Body of pancreas (tissue), 4 donors: ENCODE measurements at regions not wholly inside any gene's neighbourhood (a gene's known extent, or its start where the extent isn't known, plus 50 kb on each side); places are given as distances from the start of the nearest gene placed in this dataset.

ENCODE experiments used
- ATAC-seq: fragments of 150-250 bp; one replicate; pipeline ENCODE4 v1.9.1; 2016
- DNase-seq, 4 donors: peaks; one replicate each; pipeline ENCODE4 v3.0.0-alpha.2; 2019
- H3K27ac ChIP-seq, 4 donors: fragments of 200-600 bp; sonication (generic); 1 replicate in 3 of 4; 2 replicates in 1 of 4; pipeline versions ENCODE4 v1.5.1 to v1.6.1; 2016 to 2019; ENCODE audit warnings: mild to moderate bottlenecking in 1 of 4, mixed read lengths in 1 of 4, moderate library complexity in 1 of 4
- H3K27me3 ChIP-seq, 2 donors: fragments of 200-600 bp; sonication (generic); one replicate each; pipeline ENCODE4 v1.6.0; 2016; ENCODE audit warnings: mild to moderate bottlenecking in 1 of 2
- H3K36me3 ChIP-seq, 2 donors: fragments of 200-600 bp; sonication (generic); replicated peaks in 1 of 2; 2 replicates each; pipeline ENCODE4 v1.5.1; 2016; ENCODE audit warnings: low read depth in 2 of 2; ENCODE audit not compliant: insufficient read depth in 1 of 2
- H3K4me1 ChIP-seq: fragments of 200-600 bp; sonication (generic); one replicate; pipeline ENCODE4 v1.6.0; 2016
- H3K4me3 ChIP-seq, 2 donors: fragments of 200-600 bp; sonication (generic); 1 replicate in 1 of 2; 2 replicates in 1 of 2; pipeline ENCODE4 v1.5.1; 2016 to 2019
- H3K9me3 ChIP-seq, 3 donors: fragments of 200-600 bp; sonication (generic); 1 replicate in 2 of 3; 2 replicates in 1 of 3; pipeline ENCODE4 v1.5.1; 2016
- POLR2A ChIP-seq, 3 donors: fragments of 450-650 bp; IDR thresholded peaks; one replicate each; pipeline ENCODE4 v1.6.1; 2016; ENCODE audit warnings: antibody characterized with exemption in 3 of 3, mild to moderate bottlenecking in 2 of 3
- WGBS, 2 donors: methylation state at CpG; one replicate each; pipeline ENCODE4 v1.1.5; 2017; 5-methylcytosine and 5-hydroxymethylcytosine counted together
- intact Hi-C: fragments of 100-400 bp; cut with DNase I; formaldehyde crosslinking; loops from one replicate; pipeline ENCODE4 v1.15.1; 2023
- TF ChIP-seq, protein P1 (sequence below), 7 experiments: fragments of 450-650 bp in 4 of 7; fragments of 200-600 bp in 3 of 7; sonication (generic) in 3 of 7; IDR thresholded peaks; one replicate each; pipeline ENCODE4 v1.5.1; 2016 to 2019; ENCODE audit warnings: antibody characterized with exemption in 7 of 7

DNA sequence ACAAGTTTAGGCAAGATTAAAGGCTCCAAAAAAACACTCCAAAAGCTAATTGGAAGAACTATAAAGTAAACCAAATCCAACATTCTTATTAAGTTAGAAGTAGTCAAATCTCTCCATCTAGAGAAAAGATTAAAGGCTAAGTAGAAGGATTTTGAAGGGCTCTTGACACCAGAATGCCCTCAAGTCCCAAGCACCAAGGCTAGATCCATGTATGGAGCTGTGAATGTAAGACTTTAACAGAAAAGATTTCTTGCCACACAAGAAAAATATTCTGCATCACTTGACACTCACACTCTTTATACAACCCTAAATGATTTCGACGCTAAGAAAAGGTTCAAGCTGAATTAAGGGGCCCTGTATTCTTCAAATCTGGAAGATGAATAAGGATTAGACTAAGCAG lies 345.2 kb downstream of the VGLL3 start:
- Histone ChIP-seq H3K27ac (no peak overlapping the region), H3K4me3 (no peak overlapping the region), H3K9me3 (no peaks in the 10 kb centered on the region), H3K27me3 (no peaks in the 10 kb centered on the region), H3K4me1 (no peaks in the 10 kb centered on the region), H3K36me3 (no peaks in the 10 kb centered on the region)
- 75 to 80% methylated on average over 2 of the region's 2 CpGs for WGBS, 2 donors
- no peak for ATAC-seq
- TF ChIP-seq, protein P1, sequence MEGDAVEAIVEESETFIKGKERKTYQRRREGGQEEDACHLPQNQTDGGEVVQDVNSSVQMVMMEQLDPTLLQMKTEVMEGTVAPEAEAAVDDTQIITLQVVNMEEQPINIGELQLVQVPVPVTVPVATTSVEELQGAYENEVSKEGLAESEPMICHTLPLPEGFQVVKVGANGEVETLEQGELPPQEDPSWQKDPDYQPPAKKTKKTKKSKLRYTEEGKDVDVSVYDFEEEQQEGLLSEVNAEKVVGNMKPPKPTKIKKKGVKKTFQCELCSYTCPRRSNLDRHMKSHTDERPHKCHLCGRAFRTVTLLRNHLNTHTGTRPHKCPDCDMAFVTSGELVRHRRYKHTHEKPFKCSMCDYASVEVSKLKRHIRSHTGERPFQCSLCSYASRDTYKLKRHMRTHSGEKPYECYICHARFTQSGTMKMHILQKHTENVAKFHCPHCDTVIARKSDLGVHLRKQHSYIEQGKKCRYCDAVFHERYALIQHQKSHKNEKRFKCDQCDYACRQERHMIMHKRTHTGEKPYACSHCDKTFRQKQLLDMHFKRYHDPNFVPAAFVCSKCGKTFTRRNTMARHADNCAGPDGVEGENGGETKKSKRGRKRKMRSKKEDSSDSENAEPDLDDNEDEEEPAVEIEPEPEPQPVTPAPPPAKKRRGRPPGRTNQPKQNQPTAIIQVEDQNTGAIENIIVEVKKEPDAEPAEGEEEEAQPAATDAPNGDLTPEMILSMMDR (IDR thresholded peaks at IDR 0.05), result no peak
- no peak for TF ChIP-seq POLR2A (IDR thresholded peaks at IDR 0.05)
- no peak for DNase-seq
- intact Hi-C loops, result no loop called here

DNA sequence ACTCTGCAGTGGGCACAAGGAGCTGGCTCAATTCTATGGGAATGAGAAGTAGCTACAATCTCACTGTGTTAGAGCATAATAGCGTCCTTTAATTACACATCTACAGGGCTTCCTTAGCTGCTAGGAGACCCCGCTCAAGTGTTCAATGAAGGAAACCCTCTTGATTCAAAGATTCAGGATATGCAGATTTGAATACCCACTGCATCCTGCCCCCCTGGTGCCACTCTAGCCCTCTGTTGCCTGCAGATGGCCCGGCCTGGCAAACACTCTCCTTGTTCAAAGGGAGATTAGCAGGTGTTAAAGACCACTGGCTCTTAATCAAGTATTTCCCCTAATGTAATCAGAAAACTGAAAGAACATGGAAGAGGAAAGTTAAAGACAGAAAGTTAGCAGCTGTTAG lies 356.6 kb downstream of the VGLL3 start:
- Histone ChIP-seq H3K4me3 (no peak overlapping the region), H3K27me3 (no peaks in the 10 kb centered on the region), H3K9me3 (no peaks in the 10 kb centered on the region), H3K4me1 (no peaks in the 10 kb centered on the region), H3K36me3 (no peaks in the 10 kb centered on the region), H3K27ac (no peak overlapping the region)
- ATAC-seq (no peak), DNase-seq (no peak)
- WGBS, 2 donors, result 53 to 66% methylated on average over 3 of the region's 3 CpGs
- intact Hi-C loops, result no loop called here
- TF ChIP-seq, protein P1 (IDR thresholded peaks at IDR 0.05), result no peak
- no peak for TF ChIP-seq POLR2A (IDR thresholded peaks at IDR 0.05)

DNA sequence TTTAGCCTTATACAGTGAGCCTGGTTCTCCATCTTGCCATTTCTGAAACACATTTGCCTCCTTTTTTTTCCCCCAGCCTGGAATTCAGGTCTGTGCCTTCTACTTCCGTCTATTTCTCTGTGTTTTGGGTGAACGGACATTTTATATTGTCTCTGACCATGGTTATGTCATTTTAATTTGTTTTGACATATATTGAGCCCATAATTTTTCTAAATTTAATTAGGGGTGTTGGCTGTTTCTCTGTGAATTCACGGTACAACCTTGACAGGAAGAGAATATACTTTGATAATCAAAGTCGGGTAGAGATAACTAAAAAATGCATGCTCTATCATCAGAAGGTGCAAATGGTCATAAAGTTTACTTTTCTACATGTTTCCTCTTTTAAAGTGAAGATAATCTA lies 361.4 kb downstream of the VGLL3 start:
- no peak overlapping the region for H3K27ac ChIP-seq

DNA sequence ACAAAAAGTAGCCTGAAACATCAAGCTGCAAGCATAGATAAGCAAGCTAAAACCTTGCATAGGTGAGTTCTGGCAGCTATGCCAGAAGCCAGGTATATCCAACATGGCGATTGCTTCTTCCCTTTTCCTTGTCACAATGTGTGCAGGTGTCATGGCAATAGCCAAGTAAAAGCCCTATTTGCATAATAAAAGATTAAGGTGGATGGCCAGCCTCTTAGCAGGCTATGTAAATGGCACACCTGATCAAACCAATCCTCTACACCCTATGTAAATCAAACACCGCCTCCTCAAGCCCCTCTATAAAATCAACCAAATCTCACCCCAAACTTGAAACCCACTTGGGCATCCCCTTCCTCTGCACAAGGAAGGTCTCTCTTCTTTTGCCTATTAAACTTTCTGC lies 366.8 kb downstream of the VGLL3 start:
- intact Hi-C loops, result no loop called here
- no peak for TF ChIP-seq POLR2A (IDR thresholded peaks at IDR 0.05)
- 68 to 70% methylated on average over 2 of the region's 2 CpGs for WGBS, 2 donors
- Histone ChIP-seq H3K4me3 (no peak overlapping the region), H3K4me1 (no peaks in the 10 kb centered on the region), H3K9me3 (no peaks in the 10 kb centered on the region), H3K36me3 (no peaks in the 10 kb centered on the region), H3K27me3 (no peaks in the 10 kb centered on the region), H3K27ac (no peak overlapping the region)
- ATAC-seq (no peak), DNase-seq (no peak)

More for the DNA sequence above, 361.4 kb downstream of the VGLL3 start:
- Histone ChIP-seq H3K4me1 (no peaks in the 10 kb centered on the region), H3K4me3 (no peak overlapping the region), H3K27me3 (no peaks in the 10 kb centered on the region), H3K36me3 (no peaks in the 10 kb centered on the region), H3K9me3 (no peaks in the 10 kb centered on the region)
- 41 to 43% methylated on average over 4 of the region's 4 CpGs for WGBS, 2 donors
- intact Hi-C loops, result no loop called here
- no peak for TF ChIP-seq POLR2A (IDR thresholded peaks at IDR 0.05)
- TF ChIP-seq, protein P1 (IDR thresholded peaks at IDR 0.05), result no peak
- no peak for DNase-seq
- no peak for ATAC-seq

DNA sequence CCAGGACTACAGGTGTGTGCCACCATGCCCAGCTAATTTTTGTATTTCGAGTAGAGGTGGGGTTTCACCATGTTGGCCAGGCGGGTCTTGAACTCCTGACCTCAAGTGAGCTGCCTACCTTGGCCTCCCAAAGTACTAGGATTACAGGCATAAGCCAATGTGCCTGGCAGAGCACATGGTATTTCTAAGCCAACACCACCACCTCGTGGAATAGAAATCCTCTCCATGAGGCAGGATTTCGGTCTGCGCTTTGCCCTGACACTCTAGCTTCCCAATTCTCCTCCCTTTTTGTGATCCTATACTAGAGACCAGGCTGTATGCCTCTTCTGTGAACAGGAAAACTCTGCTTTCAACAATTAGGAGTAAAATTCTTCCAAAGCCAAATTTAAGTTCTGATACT lies 372.2 kb downstream of the VGLL3 start:
- H3K4me3 ChIP-seq, result no peak overlapping the region
- H3K4me1 ChIP-seq, result no peaks in the 10 kb centered on the region
- DNase-seq (no peak), ATAC-seq (no peak)
- no peaks in the 10 kb centered on the region for H3K9me3 ChIP-seq
- H3K27ac ChIP-seq, result no peak overlapping the region
- H3K27me3 ChIP-seq, result no peaks in the 10 kb centered on the region
- intact Hi-C loops, result no loop called here
- no peaks in the 10 kb centered on the region for H3K36me3 ChIP-seq
- TF ChIP-seq, protein P1 (IDR thresholded peaks at IDR 0.05), result no peak
- no peak for TF ChIP-seq POLR2A (IDR thresholded peaks at IDR 0.05)
- 57 to 66% methylated on average over 5 of the region's 5 CpGs for WGBS, 2 donors
